ENCODE measurements at regions not wholly inside any gene's neighbourhood (a gene's known extent, or its start where the extent isn't known, plus 50 kb on each side); places are given as distances from the start of the nearest gene placed in this dataset.

DNA sequence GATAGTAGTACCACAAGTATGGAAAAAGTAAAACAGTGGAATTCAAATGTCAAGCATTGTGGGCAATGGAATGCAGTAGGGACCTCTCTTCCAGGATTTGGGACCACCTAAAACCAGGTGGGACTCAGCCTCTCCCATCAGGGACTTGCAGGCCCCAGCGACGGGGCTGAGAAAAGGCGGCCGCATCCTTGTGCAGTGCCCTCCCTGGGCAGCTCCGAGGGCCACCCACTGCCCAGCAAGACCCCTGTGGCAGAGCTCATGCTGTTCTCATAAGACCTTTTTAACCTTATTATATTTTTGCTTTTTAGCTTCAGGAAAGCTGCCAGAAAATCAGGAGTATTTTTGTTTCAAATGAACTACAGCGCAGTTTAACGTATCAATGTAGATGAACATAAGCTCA lies 142.6 kb upstream of the RPS6KA2 start:
- H3K9ac ChIP-seq (ENCODE audit: low read length): no peak overlapping the region
- no peaks in the 10 kb centered on the region for H3K27me3 ChIP-seq (ENCODE audit: control insufficient read depth, insufficient read depth, low read length)
- no peaks in the 10 kb centered on the region for H3K36me3 ChIP-seq (ENCODE audit: control insufficient read depth, low read depth, low read length)
- H3K27ac ChIP-seq (ENCODE audit: low read length): no peak overlapping the region
- peaks cover 28% of the 10 kb centered on the region for H3K4me1 ChIP-seq (ENCODE audit: control insufficient read depth, low read depth, low read length)
- H3K9me3 ChIP-seq (ENCODE audit: control insufficient read depth, low read depth, low read length): no peaks in the 10 kb centered on the region
- H3K4me3 ChIP-seq (ENCODE audit: low read length): no peak overlapping the region

DNA sequence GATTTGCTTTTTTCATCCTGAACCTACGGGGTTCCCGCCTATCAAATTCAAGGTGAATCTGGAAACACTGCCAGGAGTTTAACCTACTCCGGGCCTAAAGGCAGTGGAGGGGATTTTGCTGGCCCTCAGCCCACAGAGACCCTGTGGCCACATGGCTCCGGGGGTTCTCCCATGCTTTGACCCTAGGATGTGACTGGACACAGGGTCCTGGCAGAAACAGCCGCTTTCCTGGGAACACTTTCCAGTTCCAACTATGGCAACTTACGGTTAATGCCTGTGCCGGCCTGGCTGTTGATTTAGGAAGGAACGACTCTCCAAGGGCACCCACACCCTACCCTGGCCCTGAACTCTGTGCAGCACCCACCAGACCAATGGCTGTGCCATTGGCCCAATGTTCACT lies 141.7 kb upstream of the RPS6KA2 start:
- H3K4me1 ChIP-seq (ENCODE audit: control insufficient read depth, low read depth, low read length): peaks cover 28% of the 10 kb centered on the region
- H3K9ac ChIP-seq (ENCODE audit: low read length): no peak overlapping the region
- no peaks in the 10 kb centered on the region for H3K27me3 ChIP-seq (ENCODE audit: control insufficient read depth, insufficient read depth, low read length)
- H3K9me3 ChIP-seq (ENCODE audit: control insufficient read depth, low read depth, low read length): no peaks in the 10 kb centered on the region
- H3K36me3 ChIP-seq (ENCODE audit: control insufficient read depth, low read depth, low read length): no peaks in the 10 kb centered on the region
- H3K4me3 ChIP-seq (ENCODE audit: low read length): no peak overlapping the region
- no peak overlapping the region for H3K27ac ChIP-seq (ENCODE audit: low read length)

DNA sequence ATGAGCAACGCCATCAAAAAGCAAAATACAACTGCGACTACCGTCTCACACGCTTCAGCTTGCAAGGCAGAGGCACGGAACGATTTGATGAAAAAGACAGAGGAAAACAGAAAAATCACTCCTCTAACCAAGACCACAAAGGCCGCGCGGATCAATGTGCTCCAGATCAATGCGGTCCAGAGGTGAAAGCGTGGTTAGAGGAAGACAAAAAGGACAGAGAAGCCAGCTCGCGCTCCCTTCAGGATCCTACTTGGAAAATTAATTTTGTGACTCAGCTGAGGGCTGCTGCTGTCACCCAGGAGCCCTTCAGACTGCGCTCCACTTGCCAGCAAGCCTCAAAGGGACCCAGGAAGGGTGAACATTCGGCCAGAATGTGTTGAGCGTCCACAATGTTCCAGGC lies 140.2 kb upstream of the RPS6KA2 start:
- H3K27ac ChIP-seq (ENCODE audit: low read length): no peak overlapping the region
- H3K9me3 ChIP-seq (ENCODE audit: control insufficient read depth, low read depth, low read length): no peaks in the 10 kb centered on the region
- H3K27me3 ChIP-seq (ENCODE audit: control insufficient read depth, insufficient read depth, low read length): no peaks in the 10 kb centered on the region
- no peak overlapping the region for H3K9ac ChIP-seq (ENCODE audit: low read length)
- H3K4me3 ChIP-seq (ENCODE audit: low read length): no peak overlapping the region
- H3K4me1 ChIP-seq (ENCODE audit: control insufficient read depth, low read depth, low read length): peaks cover 28% of the 10 kb centered on the region
- H3K36me3 ChIP-seq (ENCODE audit: control insufficient read depth, low read depth, low read length): no peaks in the 10 kb centered on the region

DNA sequence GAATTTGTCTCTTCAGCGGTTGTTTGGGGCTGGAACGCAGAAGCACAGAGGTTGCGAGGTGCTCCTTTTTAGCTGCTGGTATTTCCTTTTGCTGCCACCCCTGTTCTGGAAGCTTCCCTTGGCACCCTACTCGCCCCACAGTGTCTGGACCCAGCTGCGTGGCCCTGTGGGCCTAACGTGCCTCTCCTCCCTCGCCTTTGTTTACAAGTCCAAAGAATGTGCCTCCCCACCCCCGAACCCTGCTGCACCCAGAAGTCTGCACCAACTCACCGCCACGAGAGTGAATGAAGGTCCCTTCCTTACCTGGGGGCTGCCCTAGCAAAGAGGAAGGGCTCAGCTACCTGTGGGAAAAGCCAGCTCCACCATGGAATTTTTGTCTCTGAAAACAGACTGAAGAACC lies 139.7 kb upstream of the RPS6KA2 start:
- Histone ChIP-seq H3K27ac (ENCODE audit: low read length) (no peak overlapping the region), H3K9ac (ENCODE audit: low read length) (no peak overlapping the region)

DNA sequence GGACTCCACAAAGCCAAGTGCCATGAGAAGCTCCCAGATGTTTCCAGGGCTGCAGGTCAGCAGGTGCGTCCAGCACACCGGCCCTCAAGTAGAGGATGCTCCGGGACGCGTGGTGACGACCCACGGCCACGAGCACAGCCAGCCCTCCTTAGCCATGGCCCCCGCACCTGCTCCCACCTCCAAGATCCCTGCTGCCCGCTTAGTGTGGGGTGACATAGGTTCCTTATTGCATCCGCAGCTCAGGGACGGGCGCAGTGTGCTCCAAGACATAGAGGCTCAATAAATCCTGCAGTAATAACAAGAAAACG lies 138.1 kb upstream of the RPS6KA2 start:
- Histone ChIP-seq H3K4me1 (ENCODE audit: control insufficient read depth, low read depth, low read length) (peaks cover 17% of the 10 kb centered on the region), H3K9me3 (ENCODE audit: control insufficient read depth, low read depth, low read length) (no peaks in the 10 kb centered on the region), H3K27me3 (ENCODE audit: control insufficient read depth, insufficient read depth, low read length) (no peaks in the 10 kb centered on the region), H3K36me3 (ENCODE audit: control insufficient read depth, low read depth, low read length) (no peaks in the 10 kb centered on the region), H3K27ac (ENCODE audit: low read length) (no peak overlapping the region), H3K4me3 (ENCODE audit: low read length) (no peak overlapping the region), H3K9ac (ENCODE audit: low read length) (no peak overlapping the region)

More for the DNA sequence above, 139.7 kb upstream of the RPS6KA2 start:
- no peaks in the 10 kb centered on the region for H3K27me3 ChIP-seq (ENCODE audit: control insufficient read depth, insufficient read depth, low read length)
- H3K36me3 ChIP-seq (ENCODE audit: control insufficient read depth, low read depth, low read length): no peaks in the 10 kb centered on the region
- H3K9me3 ChIP-seq (ENCODE audit: control insufficient read depth, low read depth, low read length): no peaks in the 10 kb centered on the region
- peaks cover 28% of the 10 kb centered on the region for H3K4me1 ChIP-seq (ENCODE audit: control insufficient read depth, low read depth, low read length)
- H3K4me3 ChIP-seq (ENCODE audit: low read length): no peak overlapping the region

DNA sequence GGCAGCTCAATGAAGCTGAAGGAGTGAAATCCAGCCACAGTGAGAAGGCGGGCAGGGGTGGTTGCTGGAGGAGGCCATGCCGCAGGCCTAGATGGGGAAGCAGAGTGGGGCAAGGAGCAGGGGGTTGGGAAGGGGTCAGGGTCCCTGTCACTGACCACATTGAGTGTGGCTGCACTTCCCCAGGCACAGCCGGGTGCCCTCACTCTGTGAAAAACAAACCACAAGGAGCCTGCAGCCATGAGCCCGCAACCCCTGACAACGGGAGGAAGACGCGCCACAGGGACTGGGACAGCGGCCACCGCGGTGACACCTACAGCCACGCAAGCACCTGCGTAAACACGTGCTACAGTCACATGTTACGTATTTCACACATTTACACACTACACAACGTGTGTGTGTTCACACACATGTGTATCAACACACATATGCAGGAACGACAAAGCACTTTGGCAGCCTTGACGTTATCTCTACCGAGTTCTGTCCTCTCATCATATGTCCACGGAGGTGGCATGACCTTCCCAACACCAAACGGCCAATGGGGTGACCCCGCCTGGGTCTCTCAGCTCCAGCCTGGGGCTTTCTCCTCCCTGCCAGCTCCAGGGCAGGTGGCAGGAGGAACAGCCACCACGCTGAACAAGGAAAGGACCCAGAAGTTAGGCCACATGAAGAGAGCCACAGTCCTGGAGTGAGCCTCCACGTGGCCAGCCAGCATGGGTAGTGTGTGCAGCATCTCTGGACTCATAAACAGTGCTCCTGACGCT lies 137.6 kb upstream of the RPS6KA2 start:
- Histone ChIP-seq H3K9me3 (ENCODE audit: control insufficient read depth, low read depth, low read length) (no peaks in the 10 kb centered on the region), H3K9ac (ENCODE audit: low read length) (no peak overlapping the region)

DNA sequence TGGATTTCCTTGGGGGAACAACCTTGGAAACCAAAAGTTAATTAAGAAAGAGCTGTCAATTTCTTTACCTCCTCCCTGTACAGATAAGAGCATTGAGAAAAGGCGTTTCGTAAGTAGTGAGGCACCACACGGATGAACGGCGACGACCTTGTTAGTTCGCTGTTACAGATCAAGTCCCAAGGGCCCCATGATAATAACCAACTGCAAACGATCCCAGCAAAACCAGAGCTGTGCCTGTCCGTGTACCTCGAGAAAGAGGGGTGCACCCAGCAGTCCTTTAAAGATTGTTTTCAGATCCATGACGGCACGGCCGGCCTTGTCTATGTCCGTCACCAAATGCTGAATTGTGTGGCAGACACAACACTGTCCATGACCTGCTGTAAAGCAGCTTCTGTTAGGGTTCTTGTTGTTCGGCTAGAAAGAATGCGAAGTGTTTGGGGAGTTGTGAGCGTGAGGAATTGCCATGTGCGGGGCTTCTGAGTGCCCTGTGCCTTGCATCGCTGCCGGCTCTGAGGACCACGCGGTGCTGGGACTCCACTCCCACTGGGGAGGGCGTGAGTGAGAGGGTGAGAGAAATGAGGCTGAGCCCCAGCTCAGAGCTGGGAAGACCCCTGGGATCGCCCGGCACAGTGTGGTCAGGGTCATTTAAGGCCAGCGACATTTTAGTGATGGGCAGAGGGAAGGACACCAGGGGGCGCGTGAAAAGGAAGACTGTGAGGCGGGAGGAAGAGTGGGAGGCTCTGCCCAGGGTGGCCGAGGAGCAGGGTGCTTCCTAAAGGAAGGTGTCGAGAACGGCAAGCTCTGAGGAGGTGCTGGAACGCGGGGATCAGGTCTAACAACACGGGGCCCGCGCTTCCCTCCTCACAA lies 136.8 kb upstream of the RPS6KA2 start:
- Histone ChIP-seq H3K27me3 (ENCODE audit: control insufficient read depth, insufficient read depth, low read length) (no peaks in the 10 kb centered on the region), H3K9me3 (ENCODE audit: control insufficient read depth, low read depth, low read length) (no peaks in the 10 kb centered on the region), H3K4me1 (ENCODE audit: control insufficient read depth, low read depth, low read length) (peaks cover 17% of the 10 kb centered on the region), H3K27ac (ENCODE audit: low read length) (no peak overlapping the region), H3K36me3 (ENCODE audit: control insufficient read depth, low read depth, low read length) (no peaks in the 10 kb centered on the region), H3K4me3 (ENCODE audit: low read length) (no peak overlapping the region), H3K9ac (ENCODE audit: low read length) (no peak overlapping the region)

More for the DNA sequence above, 137.6 kb upstream of the RPS6KA2 start:
- Histone ChIP-seq H3K36me3 (ENCODE audit: control insufficient read depth, low read depth, low read length) (no peaks in the 10 kb centered on the region), H3K4me1 (ENCODE audit: control insufficient read depth, low read depth, low read length) (peaks cover 17% of the 10 kb centered on the region), H3K27me3 (ENCODE audit: control insufficient read depth, insufficient read depth, low read length) (no peaks in the 10 kb centered on the region), H3K27ac (ENCODE audit: low read length) (no peak overlapping the region), H3K4me3 (ENCODE audit: low read length) (no peak overlapping the region)

DNA sequence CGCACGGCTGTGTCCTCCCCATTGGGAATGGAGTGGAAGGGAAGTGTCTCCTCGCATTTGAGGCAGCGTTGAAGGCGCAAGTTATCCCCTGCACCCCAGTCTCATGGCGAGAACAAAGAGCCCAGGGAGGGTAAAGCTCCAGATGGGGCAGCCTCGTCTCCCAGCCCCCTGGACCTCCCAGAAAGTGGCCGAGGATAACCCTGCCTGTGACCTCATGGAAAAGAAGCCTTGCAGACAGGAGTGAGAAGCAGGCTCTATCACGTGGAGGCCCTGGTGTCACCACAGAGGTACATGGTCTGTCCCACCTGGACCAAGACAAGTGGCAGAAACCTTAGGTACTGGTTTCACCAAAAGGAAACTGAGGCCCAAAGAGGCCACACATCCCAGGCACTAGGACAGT lies 134.8 kb upstream of the RPS6KA2 start:
- no peaks in the 10 kb centered on the region for H3K36me3 ChIP-seq (ENCODE audit: control insufficient read depth, low read depth, low read length)
- peaks cover 18% of the 10 kb centered on the region for H3K4me1 ChIP-seq (ENCODE audit: control insufficient read depth, low read depth, low read length)
- H3K4me3 ChIP-seq (ENCODE audit: low read length): no peak overlapping the region
- no peak overlapping the region for H3K27ac ChIP-seq (ENCODE audit: low read length)
- no peaks in the 10 kb centered on the region for H3K27me3 ChIP-seq (ENCODE audit: control insufficient read depth, insufficient read depth, low read length)
- H3K9ac ChIP-seq (ENCODE audit: low read length): no peak overlapping the region
- H3K9me3 ChIP-seq (ENCODE audit: control insufficient read depth, low read depth, low read length): no peaks in the 10 kb centered on the region

DNA sequence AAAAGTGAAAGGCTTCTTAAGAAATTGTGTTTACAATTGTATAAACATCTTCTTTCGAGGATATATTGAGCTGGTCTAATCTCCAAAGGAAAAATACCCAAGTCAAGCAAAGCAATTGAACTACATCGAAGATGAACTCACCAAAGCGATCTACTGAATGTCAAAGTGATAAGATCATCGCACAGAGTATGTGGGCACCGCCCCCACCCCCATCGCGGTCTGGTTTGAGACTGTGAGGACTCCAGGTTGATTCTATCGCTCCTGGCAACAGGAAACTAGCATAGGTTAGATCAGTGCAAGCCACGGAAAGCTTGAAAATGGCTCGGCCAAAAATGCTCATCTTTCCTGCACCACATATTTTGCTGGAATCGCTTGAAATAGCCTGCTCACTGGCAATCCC lies 133.2 kb upstream of the RPS6KA2 start:
- peaks cover 13% of the 10 kb centered on the region for H3K4me1 ChIP-seq (ENCODE audit: control insufficient read depth, low read depth, low read length)
- no peak overlapping the region for H3K4me3 ChIP-seq (ENCODE audit: low read length)
- no peaks in the 10 kb centered on the region for H3K36me3 ChIP-seq (ENCODE audit: control insufficient read depth, low read depth, low read length)
- H3K9ac ChIP-seq (ENCODE audit: low read length): no peak overlapping the region
- H3K9me3 ChIP-seq (ENCODE audit: control insufficient read depth, low read depth, low read length): no peaks in the 10 kb centered on the region
- H3K27me3 ChIP-seq (ENCODE audit: control insufficient read depth, insufficient read depth, low read length): no peaks in the 10 kb centered on the region
- no peak overlapping the region for H3K27ac ChIP-seq (ENCODE audit: low read length)

DNA sequence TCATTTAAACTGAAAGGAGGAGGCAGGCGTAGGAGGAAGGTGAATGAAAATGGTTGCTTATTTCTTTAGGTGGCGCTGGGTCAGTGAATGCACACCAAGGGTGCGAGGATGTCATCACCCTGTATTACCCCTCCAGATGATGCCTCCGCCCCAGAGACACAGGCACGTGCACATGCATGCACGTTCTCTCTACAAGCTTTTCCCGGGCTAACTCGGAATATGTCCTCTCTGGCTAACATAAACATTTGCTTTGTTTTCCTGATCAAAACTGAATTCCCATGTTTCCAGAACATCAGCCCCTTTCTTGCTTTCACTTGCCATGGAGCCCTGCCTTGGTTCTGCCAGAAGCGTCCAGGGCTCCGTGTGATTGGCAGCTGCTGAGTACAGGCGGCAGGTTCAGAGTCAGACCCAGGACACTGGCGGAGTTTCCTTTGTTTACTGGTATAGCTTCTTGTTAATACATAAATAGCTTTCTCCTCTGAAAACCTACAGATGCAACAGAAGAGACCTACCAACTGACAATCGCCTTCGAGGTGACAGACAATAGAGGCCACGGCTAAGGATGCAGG lies 131.2 kb upstream of the RPS6KA2 start:
- no peaks in the 10 kb centered on the region for H3K9me3 ChIP-seq (ENCODE audit: control insufficient read depth, low read depth, low read length)
- no peak overlapping the region for H3K4me3 ChIP-seq (ENCODE audit: low read length)
- H3K27me3 ChIP-seq (ENCODE audit: control insufficient read depth, insufficient read depth, low read length): no peaks in the 10 kb centered on the region
- no peak overlapping the region for H3K27ac ChIP-seq (ENCODE audit: low read length)
- no peaks in the 10 kb centered on the region for H3K36me3 ChIP-seq (ENCODE audit: control insufficient read depth, low read depth, low read length)
- peaks cover 27% of the 10 kb centered on the region for H3K4me1 ChIP-seq (ENCODE audit: control insufficient read depth, low read depth, low read length)
- no peak overlapping the region for H3K9ac ChIP-seq (ENCODE audit: low read length)

DNA sequence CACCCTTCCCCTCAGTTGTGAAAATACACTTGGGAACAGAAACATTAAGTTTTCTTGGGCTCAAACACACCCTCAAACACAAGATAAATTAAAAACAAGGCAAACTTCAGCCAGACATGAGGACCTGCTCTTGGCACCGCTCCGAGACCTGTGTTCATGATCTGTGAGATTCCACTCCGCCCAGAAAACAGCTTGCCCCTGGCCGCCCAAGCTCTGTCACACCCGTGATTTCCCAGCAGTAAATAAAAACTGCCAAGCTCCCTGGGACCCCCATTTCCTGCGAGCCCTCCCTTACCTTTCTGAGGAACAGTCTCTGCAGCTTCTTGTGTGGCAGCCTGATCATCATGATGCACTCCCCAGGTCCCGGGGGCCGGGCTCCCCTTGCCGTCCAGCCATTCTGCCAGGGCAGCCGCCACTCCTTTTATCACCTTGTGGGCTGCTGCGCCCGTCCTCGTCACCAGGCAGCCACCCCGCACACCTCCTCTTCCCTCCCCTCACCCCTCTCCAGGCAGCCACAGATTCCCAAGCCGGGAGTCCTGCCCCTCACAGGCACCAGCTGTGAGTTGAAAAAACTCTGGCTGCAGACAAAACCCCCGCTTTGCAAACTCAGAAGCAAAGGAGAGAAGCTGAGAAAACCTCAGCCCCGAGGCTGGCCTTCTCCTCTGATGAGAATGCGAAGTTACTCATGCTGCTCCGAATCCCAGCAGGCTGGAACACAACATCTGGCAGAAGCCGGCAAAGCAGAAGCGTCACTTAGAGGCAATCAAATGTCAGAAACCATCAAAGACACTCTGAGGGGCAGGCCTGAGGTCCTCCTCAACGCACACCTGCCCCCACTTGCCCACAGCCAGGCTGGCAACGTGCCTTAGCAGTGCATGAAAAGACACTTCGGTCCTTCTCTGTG lies 130.4 kb upstream of the RPS6KA2 start:
- Histone ChIP-seq H3K4me1 (ENCODE audit: control insufficient read depth, low read depth, low read length) (peaks cover 27% of the 10 kb centered on the region), H3K9ac (ENCODE audit: low read length) (no peak overlapping the region), H3K36me3 (ENCODE audit: control insufficient read depth, low read depth, low read length) (no peaks in the 10 kb centered on the region), H3K27ac (ENCODE audit: low read length) (no peak overlapping the region), H3K4me3 (ENCODE audit: low read length) (no peak overlapping the region), H3K27me3 (ENCODE audit: control insufficient read depth, insufficient read depth, low read length) (no peaks in the 10 kb centered on the region), H3K9me3 (ENCODE audit: control insufficient read depth, low read depth, low read length) (no peaks in the 10 kb centered on the region)

Measured in iPS-18a (cell line).